ENCODE measurements at regions not wholly inside any gene's neighbourhood (a gene's known extent, or its start where the extent isn't known, plus 50 kb on each side); places are given as distances from the start of the nearest gene placed in this dataset.
"Not testable (repeated sequence)": the region's sequence is repeated elsewhere in the genome, so short reads cannot be mapped to it uniquely, and the experiment has no call there.

DNA sequence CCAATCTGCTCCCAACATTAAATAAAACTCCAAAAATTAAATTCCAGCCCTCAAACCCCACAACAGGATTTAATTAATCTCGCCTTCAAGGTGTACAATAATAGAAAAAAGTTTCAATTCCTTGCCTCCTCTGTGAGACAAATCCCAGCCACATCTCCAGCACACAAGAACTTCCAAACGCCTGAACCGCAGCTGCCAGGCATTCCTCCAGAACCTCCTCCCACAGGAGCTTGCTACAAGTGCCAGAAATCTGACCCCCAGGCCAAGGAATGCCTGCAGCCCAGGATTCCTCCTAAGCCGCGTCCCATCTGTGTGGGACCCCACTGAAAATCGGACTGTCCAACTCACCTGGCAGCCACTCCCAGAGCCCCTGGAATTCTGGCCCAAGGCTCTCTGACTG lies 94.5 kb upstream of the RAB4A start:
- H3K4me3 ChIP-seq (ENCODE audit: low read length); H2AFZ ChIP-seq (ENCODE audit: low read depth, low read length); H3K4me2 ChIP-seq (ENCODE audit: low read length); H3K9ac ChIP-seq (ENCODE audit: low read length); H3K9me2 ChIP-seq (ENCODE audit: insufficient read depth, low read length); H3K9me3 ChIP-seq (ENCODE audit: low read length); H4K20me1 ChIP-seq (ENCODE audit: insufficient read depth); H3K36me3 ChIP-seq (ENCODE audit: insufficient read depth, low read length); H3K27ac ChIP-seq (ENCODE audit: low read length); H3K79me2 ChIP-seq (replicated peaks; ENCODE audit: insufficient read depth, low read length); H3F3A ChIP-seq (ENCODE audit: insufficient read depth, low read length, poor library complexity, severe bottlenecking); H3K27me3 ChIP-seq (ENCODE audit: insufficient read depth, low read depth, low read length): not testable (repeated sequence)

DNA sequence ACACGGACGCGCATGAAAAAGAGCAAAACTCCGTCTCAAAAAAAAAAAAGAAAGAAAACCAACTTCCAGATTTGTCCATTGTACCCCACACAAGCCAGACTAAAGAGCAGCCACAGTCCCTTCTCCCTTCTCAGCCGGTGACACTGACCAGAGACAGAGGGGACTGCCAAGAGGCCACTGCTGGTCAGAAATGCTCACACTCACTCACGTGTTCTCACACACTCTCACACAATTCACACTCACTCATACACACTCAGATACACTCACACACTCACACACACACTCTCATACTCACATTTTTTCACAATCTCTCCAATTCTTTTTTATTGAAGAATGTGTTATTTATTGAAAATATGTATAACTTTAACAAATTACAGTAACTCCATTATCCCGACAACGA lies 90.8 kb upstream of the RAB4A start:
- H3K4me2 ChIP-seq (ENCODE audit: low read length): no peak overlapping the region
- H2AFZ ChIP-seq (ENCODE audit: low read depth, low read length): no peak overlapping the region
- no peaks in the 10 kb centered on the region for H4K20me1 ChIP-seq (ENCODE audit: insufficient read depth)

GRCh38 chr1:229181419-229181818 lies 89.5 kb upstream of the RAB4A start:
- H3K9me2 ChIP-seq (ENCODE audit: insufficient read depth, low read length): no peaks in the 10 kb centered on the region
- H3K79me2 ChIP-seq (replicated peaks; ENCODE audit: insufficient read depth, low read length): no peaks in the 10 kb centered on the region
- TF ChIP-seq CTCF (IDR thresholded peaks at IDR 0.05; ENCODE audit: poor library complexity, severe bottlenecking) (no peak), SMC3 (conservative IDR thresholded peaks at IDR 0.05; ENCODE audit: poor library complexity) (no peak), MXI1 (conservative IDR thresholded peaks at IDR 0.05; ENCODE audit: poor library complexity, severe bottlenecking) (no peak), REST (IDR thresholded peaks at IDR 0.05; ENCODE audit: borderline replicate concordance) (no peak), EP300 (conservative IDR thresholded peaks at IDR 0.05; ENCODE audit: poor library complexity, severe bottlenecking) (no peak), EZH2 (IDR thresholded peaks at IDR 0.05; ENCODE audit: borderline replicate concordance, insufficient read depth, low read length, poor library complexity, severe bottlenecking) (no peak), RAD21 (conservative IDR thresholded peaks at IDR 0.05) (no peak), TAF1 (IDR thresholded peaks at IDR 0.05; ENCODE audit: low read depth) (no peak)
- H3K36me3 ChIP-seq (ENCODE audit: insufficient read depth, low read length): no peaks in the 10 kb centered on the region
- H3K9me3 ChIP-seq (ENCODE audit: low read length): no peaks in the 10 kb centered on the region
- no peaks in the 10 kb centered on the region for H4K20me1 ChIP-seq (ENCODE audit: insufficient read depth)
- H3F3A ChIP-seq (ENCODE audit: insufficient read depth, low read length, poor library complexity, severe bottlenecking): no peaks in the 10 kb centered on the region
- no peak overlapping the region for H3K4me3 ChIP-seq (ENCODE audit: low read length)
- no peak overlapping the region for H3K4me2 ChIP-seq (ENCODE audit: low read length)
- H3K9ac ChIP-seq (ENCODE audit: low read length): no peak overlapping the region
- no peak overlapping the region for H3K27ac ChIP-seq (ENCODE audit: low read length)
- no peaks in the 10 kb centered on the region for H3K27me3 ChIP-seq (ENCODE audit: insufficient read depth, low read depth, low read length)
- no peak overlapping the region for H2AFZ ChIP-seq (ENCODE audit: low read depth, low read length)

More for the DNA sequence above, 90.8 kb upstream of the RAB4A start:
- H3K36me3 ChIP-seq (ENCODE audit: insufficient read depth, low read length): no peaks in the 10 kb centered on the region
- no peak overlapping the region for H3K9ac ChIP-seq (ENCODE audit: low read length)
- no peaks in the 10 kb centered on the region for H3K9me2 ChIP-seq (ENCODE audit: insufficient read depth, low read length)
- no peak overlapping the region for H3K27ac ChIP-seq (ENCODE audit: low read length)
- H3K27me3 ChIP-seq (ENCODE audit: insufficient read depth, low read depth, low read length): no peaks in the 10 kb centered on the region
- TF ChIP-seq SMC3 (conservative IDR thresholded peaks at IDR 0.05; ENCODE audit: poor library complexity): no peak
- TF ChIP-seq MXI1 (conservative IDR thresholded peaks at IDR 0.05; ENCODE audit: poor library complexity, severe bottlenecking): no peak
- TF ChIP-seq POLR2AphosphoS5 (IDR thresholded peaks at IDR 0.05): no peak
- TF ChIP-seq REST (IDR thresholded peaks at IDR 0.05; ENCODE audit: borderline replicate concordance): no peak
- TF ChIP-seq RAD21 (conservative IDR thresholded peaks at IDR 0.05): no peak
- TF ChIP-seq EZH2 (IDR thresholded peaks at IDR 0.05; ENCODE audit: borderline replicate concordance, insufficient read depth, low read length, poor library complexity, severe bottlenecking): no peak
- TF ChIP-seq EP300 (conservative IDR thresholded peaks at IDR 0.05; ENCODE audit: poor library complexity, severe bottlenecking): no peak
- no peak for TF ChIP-seq TAF1 (IDR thresholded peaks at IDR 0.05; ENCODE audit: low read depth)
- H3F3A ChIP-seq (ENCODE audit: insufficient read depth, low read length, poor library complexity, severe bottlenecking): no peaks in the 10 kb centered on the region
- no peak overlapping the region for H3K4me3 ChIP-seq (ENCODE audit: low read length)
- no peaks in the 10 kb centered on the region for H3K79me2 ChIP-seq (replicated peaks; ENCODE audit: insufficient read depth, low read length)
- H3K9me3 ChIP-seq (ENCODE audit: low read length): no peaks in the 10 kb centered on the region
